B cell (primary cell): ENCODE measurements at regions not wholly inside any gene's neighbourhood (a gene's known extent, or its start where the extent isn't known, plus 50 kb on each side); places are given as distances from the start of the nearest gene placed in this dataset.

Source experiments
- EZH2 ChIP-seq: IDR thresholded peaks from 2 replicates; pipeline ENCODE4 v1.6.1; 2012; ENCODE audit warnings: borderline replicate concordance, low read depth, mild to moderate bottlenecking, moderate library complexity, low read length; ENCODE audit not compliant: insufficient read depth, poor library complexity, severe bottlenecking
- TF ChIP-seq, protein P1 (sequence below): fragments of 200-600 bp; IDR thresholded peaks from one replicate; pipeline ENCODE4 v1.8.0; 2022; ENCODE audit warnings: antibody characterized with exemption, mild to moderate bottlenecking

DNA sequence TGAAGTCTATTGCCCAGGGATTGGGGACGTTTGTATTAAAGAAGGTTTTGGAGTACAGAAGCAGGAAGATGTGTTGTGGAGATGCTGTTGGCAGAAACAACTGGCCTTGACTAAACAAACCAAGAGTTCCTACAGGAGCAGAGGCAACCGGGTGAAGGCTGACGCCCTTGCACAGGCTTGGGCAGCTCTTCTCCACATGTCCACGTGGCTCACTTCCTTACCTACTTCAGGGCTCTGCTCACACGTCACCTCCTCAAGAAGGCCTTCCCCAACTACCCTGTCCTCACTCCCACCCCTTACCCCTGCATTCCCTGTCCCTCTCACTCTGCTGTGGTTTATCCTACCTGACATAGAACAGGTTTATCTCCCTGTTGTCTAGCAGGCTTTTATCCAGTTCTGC is 59.9 kb upstream of the JAZF1 start:
- TF ChIP-seq, protein P1, sequence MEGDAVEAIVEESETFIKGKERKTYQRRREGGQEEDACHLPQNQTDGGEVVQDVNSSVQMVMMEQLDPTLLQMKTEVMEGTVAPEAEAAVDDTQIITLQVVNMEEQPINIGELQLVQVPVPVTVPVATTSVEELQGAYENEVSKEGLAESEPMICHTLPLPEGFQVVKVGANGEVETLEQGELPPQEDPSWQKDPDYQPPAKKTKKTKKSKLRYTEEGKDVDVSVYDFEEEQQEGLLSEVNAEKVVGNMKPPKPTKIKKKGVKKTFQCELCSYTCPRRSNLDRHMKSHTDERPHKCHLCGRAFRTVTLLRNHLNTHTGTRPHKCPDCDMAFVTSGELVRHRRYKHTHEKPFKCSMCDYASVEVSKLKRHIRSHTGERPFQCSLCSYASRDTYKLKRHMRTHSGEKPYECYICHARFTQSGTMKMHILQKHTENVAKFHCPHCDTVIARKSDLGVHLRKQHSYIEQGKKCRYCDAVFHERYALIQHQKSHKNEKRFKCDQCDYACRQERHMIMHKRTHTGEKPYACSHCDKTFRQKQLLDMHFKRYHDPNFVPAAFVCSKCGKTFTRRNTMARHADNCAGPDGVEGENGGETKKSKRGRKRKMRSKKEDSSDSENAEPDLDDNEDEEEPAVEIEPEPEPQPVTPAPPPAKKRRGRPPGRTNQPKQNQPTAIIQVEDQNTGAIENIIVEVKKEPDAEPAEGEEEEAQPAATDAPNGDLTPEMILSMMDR: no peak
- no peak for TF ChIP-seq EZH2
